ENCODE measurements at regions not wholly inside any gene's neighbourhood (a gene's known extent, or its start where the extent isn't known, plus 50 kb on each side); places are given as distances from the start of the nearest gene placed in this dataset.

DNA sequence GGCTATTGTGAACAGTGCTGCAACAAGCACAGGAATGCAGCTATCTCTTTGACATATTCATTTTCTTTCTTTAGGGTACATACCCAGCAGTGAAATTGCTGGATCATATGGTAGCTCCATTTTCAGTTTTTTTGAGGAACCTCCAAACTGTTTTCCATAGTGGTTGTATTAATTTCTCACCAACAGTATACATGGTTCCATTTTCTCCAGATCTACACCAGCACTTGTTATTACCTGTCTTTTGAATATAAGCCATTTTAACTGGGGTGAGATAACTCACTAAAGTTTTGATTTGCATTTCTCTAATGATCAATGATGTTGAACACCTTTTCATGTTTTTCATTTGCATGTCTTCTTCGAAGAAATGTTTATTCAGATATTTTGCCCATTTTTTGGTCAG, 241.1 kb upstream of the AGTR2 start:
- TF ChIP-seq, protein P1, sequence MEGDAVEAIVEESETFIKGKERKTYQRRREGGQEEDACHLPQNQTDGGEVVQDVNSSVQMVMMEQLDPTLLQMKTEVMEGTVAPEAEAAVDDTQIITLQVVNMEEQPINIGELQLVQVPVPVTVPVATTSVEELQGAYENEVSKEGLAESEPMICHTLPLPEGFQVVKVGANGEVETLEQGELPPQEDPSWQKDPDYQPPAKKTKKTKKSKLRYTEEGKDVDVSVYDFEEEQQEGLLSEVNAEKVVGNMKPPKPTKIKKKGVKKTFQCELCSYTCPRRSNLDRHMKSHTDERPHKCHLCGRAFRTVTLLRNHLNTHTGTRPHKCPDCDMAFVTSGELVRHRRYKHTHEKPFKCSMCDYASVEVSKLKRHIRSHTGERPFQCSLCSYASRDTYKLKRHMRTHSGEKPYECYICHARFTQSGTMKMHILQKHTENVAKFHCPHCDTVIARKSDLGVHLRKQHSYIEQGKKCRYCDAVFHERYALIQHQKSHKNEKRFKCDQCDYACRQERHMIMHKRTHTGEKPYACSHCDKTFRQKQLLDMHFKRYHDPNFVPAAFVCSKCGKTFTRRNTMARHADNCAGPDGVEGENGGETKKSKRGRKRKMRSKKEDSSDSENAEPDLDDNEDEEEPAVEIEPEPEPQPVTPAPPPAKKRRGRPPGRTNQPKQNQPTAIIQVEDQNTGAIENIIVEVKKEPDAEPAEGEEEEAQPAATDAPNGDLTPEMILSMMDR (IDR thresholded peaks at IDR 0.05): no peak
- TF ChIP-seq POLR2A (IDR thresholded peaks at IDR 0.05) (no peak), POLR2AphosphoS5 (IDR thresholded peaks at IDR 0.05) (no peak)

All from stomach (tissue), 4 donors.